ENCODE measurements at regions not wholly inside any gene's neighbourhood (a gene's known extent, or its start where the extent isn't known, plus 50 kb on each side); places are given as distances from the start of the nearest gene placed in this dataset.

DNA sequence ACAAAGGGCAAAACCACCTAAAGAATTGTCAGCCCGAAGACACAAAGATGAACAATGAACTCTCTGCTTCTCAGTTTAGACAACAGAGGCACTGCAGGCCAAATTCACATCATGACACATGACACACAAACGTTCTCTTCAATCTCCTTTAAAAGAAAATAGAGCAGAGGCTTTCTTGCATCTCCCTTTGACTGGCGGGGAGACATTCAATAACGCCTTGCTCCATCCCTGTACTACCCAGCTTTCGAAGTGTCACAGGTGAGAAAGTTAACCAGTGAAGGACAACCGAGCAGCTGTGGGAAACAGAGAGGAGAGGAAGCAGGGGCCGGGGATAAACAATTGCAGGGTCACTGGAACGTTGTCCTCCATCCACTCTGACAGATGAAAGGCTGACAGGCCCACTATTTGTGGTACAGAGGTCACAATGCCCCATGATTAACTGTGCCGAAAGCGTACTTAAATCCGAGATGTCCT lies 130.8 kb downstream of the PHLDA1 start:
- TF ChIP-seq ZNF274 (IDR thresholded peaks at IDR 0.05; ENCODE audit: low read depth, low read length): no peak
- no peak overlapping the region for H3K4me3 ChIP-seq (ENCODE audit: low read length)

DNA sequence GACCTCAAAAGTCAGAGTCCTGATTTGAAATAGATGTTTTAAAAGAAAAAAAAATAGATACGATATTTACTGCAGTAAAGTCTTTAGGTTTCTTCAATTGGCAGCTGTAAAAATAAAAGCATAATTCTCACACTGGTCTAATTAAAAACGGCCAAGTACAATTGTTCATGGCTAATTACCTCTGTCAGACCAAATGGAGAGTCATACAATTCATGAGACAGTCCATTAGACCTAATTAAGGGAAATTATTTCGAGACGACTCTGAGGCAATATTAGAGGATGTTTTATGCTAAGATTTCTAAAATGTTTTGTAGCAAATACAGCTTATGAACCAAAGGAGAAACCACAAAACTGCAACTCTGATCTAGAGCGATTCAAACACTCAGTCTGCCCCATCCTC lies 131.3 kb downstream of the PHLDA1 start:
- H3K4me3 ChIP-seq (ENCODE audit: low read length): no peak overlapping the region
- TF ChIP-seq ZNF274 (IDR thresholded peaks at IDR 0.05; ENCODE audit: low read depth, low read length): no peak

DNA sequence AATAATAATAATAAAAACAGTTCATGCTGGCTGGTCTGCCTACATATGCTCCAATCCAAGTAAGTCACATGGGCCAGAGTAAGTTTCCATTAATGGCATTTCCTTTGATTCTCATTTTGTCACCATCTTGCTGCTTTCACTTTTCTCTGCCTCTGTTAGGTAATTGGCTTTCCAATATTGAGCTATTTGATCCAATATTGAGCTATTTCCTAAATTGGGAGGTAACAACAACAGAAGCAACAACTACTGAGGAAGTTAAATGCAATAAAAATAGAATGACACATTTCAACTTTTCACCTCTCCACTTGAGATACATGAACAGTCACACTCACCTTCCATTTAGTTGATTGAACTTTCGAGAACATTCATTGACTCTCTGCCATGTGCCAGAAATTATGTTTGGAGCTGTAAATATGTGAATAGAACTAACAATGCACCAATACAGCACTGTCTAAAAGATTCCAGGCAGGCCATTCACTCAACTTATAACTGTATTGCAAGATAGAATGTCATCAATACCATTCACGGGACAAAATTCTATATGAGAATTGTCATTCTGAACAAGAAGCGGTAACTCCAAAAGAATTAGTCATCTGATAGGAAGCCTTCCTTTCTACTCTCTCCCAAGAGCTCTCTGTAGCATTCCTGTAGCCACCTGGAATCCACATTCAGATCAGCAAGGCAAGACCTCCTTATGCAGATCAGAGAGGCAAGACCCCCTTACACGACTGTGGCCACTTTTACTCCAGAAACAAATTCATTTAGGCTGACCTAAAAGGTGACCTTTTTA lies 136.4 kb downstream of the PHLDA1 start:
- TF ChIP-seq ZNF274 (IDR thresholded peaks at IDR 0.05; ENCODE audit: low read depth, low read length): no peak
- H3K4me3 ChIP-seq (ENCODE audit: low read length): no peak overlapping the region

DNA sequence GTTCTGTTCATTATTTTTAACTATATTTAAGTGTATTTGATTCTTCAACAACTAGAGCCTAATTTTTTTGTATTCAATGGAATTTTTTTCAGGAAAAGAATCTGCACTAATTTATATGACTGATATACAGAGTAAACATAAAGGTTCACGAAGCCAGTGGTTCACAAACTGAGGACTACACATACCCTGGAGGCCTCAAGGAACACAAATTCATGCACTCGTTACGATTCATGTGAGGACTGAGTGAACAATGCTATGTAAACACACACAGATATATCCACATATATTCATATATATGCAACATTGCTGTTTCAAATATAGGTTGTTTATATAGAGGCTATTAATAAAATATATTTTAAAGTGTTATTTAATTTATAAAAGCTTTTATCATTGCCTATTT lies 137.8 kb downstream of the PHLDA1 start:
- H3K4me3 ChIP-seq (ENCODE audit: low read length): no peak overlapping the region
- no peak for TF ChIP-seq ZNF274 (IDR thresholded peaks at IDR 0.05; ENCODE audit: low read depth, low read length)

DNA sequence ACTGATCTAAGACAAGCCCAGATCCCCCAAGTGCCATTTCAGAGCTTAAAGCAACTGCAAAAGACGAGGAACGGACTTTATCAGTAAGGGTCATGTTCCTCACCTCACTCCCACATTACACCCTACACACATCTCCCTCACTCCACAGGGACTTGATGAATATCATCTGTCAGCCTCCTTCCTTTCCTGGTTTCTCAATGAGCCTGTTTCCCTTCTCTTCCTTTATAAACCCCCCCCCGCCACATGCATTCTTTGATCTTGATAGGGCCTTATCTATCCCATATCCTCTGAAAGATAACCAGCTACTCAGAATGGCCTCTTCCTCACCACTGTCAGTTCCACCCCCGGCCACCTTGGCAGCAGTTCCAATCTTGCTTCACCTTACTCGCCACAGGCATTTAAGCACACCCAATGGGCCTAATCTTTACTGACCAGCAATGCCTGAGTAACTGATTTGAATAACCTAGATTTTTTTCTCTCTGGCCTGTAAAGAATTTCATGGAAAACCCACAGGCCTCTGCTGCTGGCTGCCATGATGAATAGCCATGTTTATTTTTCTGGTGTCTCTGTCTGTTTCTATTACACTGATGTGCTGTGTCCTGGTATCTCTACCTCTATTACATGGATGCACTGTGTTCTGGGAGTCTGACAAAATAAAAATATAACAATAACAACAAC lies 138.7 kb downstream of the PHLDA1 start:
- H3K4me3 ChIP-seq (ENCODE audit: low read length): no peak overlapping the region
- no peak for TF ChIP-seq ZNF274 (IDR thresholded peaks at IDR 0.05; ENCODE audit: low read depth, low read length)

DNA sequence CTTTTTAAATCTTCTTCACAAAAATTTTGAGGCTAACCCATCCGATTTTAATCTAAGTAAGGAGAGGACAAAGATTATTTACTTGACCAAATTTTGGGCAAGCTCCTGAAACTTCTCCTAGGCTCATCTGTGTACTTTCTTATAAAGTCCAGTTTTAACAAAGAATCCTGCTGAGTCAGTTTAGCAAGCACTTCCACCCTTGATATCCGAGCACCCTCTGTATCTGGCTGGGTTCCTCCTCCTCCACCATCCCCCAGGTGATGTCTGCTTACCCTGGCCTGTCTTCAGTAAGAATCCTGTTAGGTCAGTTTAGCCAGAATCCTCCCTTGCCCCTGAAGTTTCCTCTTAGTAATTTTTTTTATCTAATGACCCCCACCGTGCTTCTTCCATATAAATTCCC lies 140.5 kb downstream of the PHLDA1 start:
- no peak for TF ChIP-seq ZNF274 (IDR thresholded peaks at IDR 0.05; ENCODE audit: low read depth, low read length)
- no peak overlapping the region for H3K4me3 ChIP-seq (ENCODE audit: low read length)

DNA sequence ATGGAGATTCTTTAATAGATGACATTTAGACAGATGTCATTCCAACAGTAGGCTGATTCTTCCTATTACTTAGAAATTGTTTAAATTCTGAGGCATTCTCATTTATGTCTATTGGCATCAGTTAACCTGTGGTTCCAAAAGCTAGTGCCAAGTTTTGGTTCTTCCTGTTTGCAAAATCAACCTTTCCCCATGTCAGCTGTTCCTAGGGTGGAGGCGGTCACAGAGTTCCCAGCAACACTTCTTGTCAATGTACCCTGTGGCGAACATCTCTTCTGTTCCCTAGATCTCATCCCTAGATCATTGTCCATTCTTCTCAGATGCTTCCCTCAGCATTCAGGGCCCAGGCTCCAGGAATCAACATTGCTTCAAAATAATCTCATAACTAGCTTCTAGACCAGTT lies 140.9 kb downstream of the PHLDA1 start:
- no peak overlapping the region for H3K4me3 ChIP-seq (ENCODE audit: low read length)
- TF ChIP-seq ZNF274 (IDR thresholded peaks at IDR 0.05; ENCODE audit: low read depth, low read length): no peak

DNA sequence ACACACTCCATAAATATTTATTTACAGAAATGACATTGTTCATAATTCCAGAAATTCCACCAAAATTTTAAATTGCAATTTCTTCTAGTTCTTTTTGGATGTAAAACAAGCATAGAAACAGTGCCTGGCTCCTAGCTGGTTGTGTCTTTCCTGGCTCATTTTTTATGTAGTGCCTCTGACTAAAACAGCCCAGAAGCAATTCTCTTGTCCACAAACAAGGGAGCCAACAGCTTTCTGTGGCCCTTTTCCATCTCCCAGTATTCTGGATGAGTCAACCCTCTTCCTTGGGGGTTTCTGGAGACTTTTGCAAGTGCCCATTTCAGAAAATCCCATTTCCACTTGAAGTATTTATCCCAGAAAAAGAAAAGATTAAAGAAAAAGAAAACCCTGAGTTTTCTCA lies 141.4 kb downstream of the PHLDA1 start:
- no peak for TF ChIP-seq ZNF274 (IDR thresholded peaks at IDR 0.05; ENCODE audit: low read depth, low read length)
- H3K4me3 ChIP-seq (ENCODE audit: low read length): no peak overlapping the region

DNA sequence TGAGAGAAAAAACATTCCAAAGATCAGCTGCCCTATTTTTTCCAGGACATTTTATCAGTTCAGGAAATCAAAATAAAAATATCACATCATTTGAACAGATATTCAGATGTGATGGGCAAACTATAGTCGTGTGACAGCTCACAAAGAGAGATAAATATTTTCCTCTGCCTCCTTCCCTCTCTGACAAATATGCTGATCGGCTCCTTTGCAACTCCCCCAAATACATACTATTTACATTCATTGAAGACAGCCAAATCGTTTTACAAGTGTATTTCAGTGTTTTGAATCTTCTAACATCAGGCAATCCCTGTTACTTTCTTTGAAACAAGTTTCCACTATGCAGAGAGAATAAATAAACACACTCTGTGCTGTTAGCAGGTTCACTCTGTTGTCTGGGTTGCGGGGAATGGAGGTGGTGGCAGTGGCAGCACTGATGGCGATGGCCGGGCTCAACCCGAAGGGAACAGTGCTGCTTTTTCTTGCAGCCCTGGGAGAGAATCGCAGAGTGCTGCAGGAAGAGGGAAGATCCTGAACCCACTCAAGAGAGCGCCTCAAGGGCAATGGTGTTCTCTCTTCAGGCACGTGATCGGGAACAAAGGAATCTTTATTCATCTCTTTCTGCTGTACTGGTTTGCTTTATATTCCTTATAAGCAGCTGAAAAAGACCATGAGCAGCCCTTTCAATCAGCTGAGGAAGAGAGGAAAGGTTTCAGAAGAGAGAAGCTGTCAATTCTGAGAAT lies 142.5 kb downstream of the PHLDA1 start:
- H3K4me3 ChIP-seq (ENCODE audit: low read length): no peak overlapping the region
- no peak for TF ChIP-seq ZNF274 (IDR thresholded peaks at IDR 0.05; ENCODE audit: low read depth, low read length)

DNA sequence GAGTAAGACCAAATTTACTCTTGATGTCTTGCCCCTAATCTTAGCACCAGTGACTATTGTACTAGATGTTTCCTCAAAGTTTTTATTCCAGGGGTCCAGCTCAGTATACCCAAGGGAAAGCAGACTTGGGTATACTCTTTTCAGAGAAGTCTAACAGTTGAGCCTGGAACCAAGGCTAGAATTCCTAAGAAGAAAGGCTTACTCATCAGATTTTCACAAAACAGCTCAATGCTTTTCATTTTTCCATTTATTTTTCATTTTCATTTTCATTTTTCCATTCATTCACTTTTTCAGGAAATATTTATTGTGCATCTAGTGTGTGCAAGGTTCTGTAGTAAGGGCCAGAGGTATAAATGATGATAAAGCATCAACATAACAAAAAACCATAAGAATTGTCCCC lies 143.2 kb downstream of the PHLDA1 start:
- no peak overlapping the region for H3K4me3 ChIP-seq (ENCODE audit: low read length)
- TF ChIP-seq ZNF274 (IDR thresholded peaks at IDR 0.05; ENCODE audit: low read depth, low read length): no peak

DNA sequence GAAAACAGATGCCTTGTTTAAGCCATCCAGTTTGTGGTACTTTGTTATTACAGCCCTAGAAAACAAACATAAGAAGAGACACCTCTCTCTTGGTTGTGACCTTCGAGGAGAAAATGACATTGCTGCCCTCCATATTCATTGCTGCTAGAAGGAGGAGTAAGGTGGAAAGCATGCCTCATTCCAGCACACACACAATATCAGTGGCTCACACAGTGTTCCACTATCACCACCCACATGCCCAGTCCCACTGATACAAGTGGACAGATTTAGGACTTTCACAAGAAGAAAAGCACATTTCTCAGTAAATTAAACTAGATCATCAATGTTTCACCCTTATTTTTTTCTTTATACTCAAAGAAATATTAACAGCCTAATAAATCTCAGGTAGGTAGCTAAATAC lies 143.6 kb downstream of the PHLDA1 start:
- no peak for TF ChIP-seq ZNF274 (IDR thresholded peaks at IDR 0.05; ENCODE audit: low read depth, low read length)
- H3K4me3 ChIP-seq (ENCODE audit: low read length): no peak overlapping the region

DNA sequence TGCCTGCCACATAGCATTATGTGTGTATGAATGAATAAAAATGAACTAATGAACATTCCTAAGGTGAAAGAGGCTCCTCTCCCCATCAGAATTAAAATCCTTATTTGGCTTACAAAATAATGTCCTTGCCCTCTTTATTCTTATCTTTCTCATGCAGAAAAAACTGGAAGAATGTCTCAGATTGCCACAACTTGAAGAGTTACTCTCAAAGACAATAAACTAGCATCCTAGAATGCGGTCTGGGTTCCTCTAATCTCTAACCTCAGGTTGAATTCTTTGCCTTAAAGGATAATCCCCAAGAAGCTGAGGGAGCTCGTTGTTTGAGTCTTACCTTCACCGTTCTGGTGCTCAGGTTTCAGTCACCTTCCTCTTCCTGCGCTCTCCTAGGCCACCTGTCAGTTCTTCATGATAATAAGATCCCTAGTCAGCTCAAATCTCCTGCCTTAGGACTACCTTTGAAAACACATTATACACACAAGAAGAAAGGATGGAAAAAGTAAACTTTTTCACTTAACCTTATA lies 147.1 kb downstream of the PHLDA1 start:
- no peak overlapping the region for H3K4me3 ChIP-seq (ENCODE audit: low read length)
- no peak for TF ChIP-seq ZNF274 (IDR thresholded peaks at IDR 0.05; ENCODE audit: low read depth, low read length)

DNA sequence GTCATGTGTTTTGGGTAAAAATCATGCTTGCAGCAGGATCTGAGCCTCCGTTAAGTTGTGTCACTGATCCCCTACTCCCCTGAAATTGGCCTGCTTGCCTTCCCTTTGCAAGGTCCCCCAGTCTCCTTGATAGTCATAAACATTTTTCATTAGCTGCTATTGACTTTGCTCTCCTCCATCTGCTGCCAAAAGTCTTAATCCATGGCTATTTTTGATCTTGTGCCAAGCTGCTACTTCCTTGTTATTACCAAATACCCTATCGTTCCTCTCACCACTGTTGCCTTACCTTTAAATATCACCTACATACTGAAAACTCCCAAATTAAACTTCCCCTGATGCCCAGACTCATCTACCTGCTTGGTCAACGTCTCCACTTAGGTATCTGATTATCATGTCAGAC lies 148.3 kb downstream of the PHLDA1 start:
- TF ChIP-seq ZNF274 (IDR thresholded peaks at IDR 0.05; ENCODE audit: low read depth, low read length): no peak
- no peak overlapping the region for H3K4me3 ChIP-seq (ENCODE audit: low read length)

DNA sequence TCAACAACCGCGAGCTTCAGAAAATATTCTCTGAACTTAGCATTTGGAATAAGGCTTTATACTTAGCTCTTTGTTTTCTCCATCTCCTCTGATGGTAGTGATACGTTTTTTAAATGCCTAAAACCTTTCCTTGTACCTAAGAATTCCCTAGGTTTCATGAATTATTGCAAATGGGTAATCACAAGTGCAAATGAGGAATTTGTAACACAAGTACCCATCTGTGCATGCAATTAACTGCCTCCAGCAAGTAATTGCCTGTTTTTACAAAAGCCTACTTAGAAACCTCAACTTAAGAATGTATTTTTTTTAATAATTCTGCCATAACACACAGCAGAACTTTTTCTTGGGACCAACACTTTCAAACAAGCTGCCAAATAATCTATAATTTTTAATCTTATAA lies 149.2 kb downstream of the PHLDA1 start:
- no peak overlapping the region for H3K4me3 ChIP-seq (ENCODE audit: low read length)
- TF ChIP-seq ZNF274 (IDR thresholded peaks at IDR 0.05; ENCODE audit: low read depth, low read length): no peak

Measured in GM08714 (cell line).